H9 (cell line): ENCODE measurements at regions not wholly inside any gene's neighbourhood (a gene's known extent, or its start where the extent isn't known, plus 50 kb on each side); places are given as distances from the start of the nearest gene placed in this dataset.

Source experiments
- DNase-seq: peaks from one replicate; pipeline ENCODE4 v3.0.0-alpha.2; 2017
- H2AFZ ChIP-seq: one replicate; pipeline ENCODE4 v1.6.1; 2013; ENCODE audit warnings: mild to moderate bottlenecking, low read length, control low read depth, moderate library complexity
- H2AK5ac ChIP-seq: 2 replicates; pipeline ENCODE4 v1.6.1; 2013; ENCODE audit warnings: low read length, control low read depth, mixed read lengths; ENCODE audit not compliant: insufficient read length
- H2BK120ac ChIP-seq: one replicate; pipeline ENCODE4 v1.6.1; 2013; ENCODE audit warnings: low read depth, mild to moderate bottlenecking, low read length, control low read depth, inconsistent platforms; ENCODE audit not compliant: poor library complexity, severe bottlenecking
- H2BK12ac ChIP-seq: 2 replicates; pipeline ENCODE4 v1.6.1; 2013; ENCODE audit warnings: low read length, control low read depth, mixed read lengths, low read depth; ENCODE audit not compliant: insufficient read length
- H2BK15ac ChIP-seq: 2 replicates; pipeline ENCODE4 v1.6.1; 2013; ENCODE audit warnings: low read depth, low read length, control low read depth
- H2BK20ac ChIP-seq: one replicate; pipeline ENCODE4 v1.6.1; 2013; ENCODE audit warnings: low read depth, mild to moderate bottlenecking, low read length, control low read depth, inconsistent platforms; ENCODE audit not compliant: poor library complexity, severe bottlenecking
- H2BK5ac ChIP-seq: 2 replicates; pipeline ENCODE4 v1.6.1; 2013; ENCODE audit warnings: low read length, control low read depth, mixed read lengths; ENCODE audit not compliant: insufficient read length
- H3K14ac ChIP-seq: 2 replicates; pipeline ENCODE4 v1.6.1; 2013; ENCODE audit warnings: low read length, control low read depth; ENCODE audit not compliant: insufficient read depth
- H3K18ac ChIP-seq: 2 replicates; pipeline ENCODE4 v1.6.1; 2013; ENCODE audit warnings: low read depth, mild to moderate bottlenecking, mixed read lengths, low read length, control low read depth; ENCODE audit not compliant: insufficient read length
- H3K23ac ChIP-seq: 2 replicates; pipeline ENCODE4 v1.6.1; 2013; ENCODE audit warnings: low read length, control low read depth, mixed read lengths, low read depth; ENCODE audit not compliant: insufficient read length
- H3K23me2 ChIP-seq: 2 replicates; pipeline ENCODE4 v1.6.1; 2013; ENCODE audit warnings: low read depth, mild to moderate bottlenecking, mixed read lengths, low read length, control low read depth; ENCODE audit not compliant: insufficient read length, poor library complexity, severe bottlenecking
- H3K27ac ChIP-seq: 2 replicates; pipeline ENCODE4 v1.5.1; 2013; ENCODE audit warnings: low read length, control low read depth, mixed read lengths, low read depth; ENCODE audit not compliant: insufficient read length
- H3K27me3 ChIP-seq: 2 replicates; pipeline ENCODE4 v1.6.1; 2013; ENCODE audit warnings: low read length, control low read depth, inconsistent platforms; ENCODE audit not compliant: insufficient read depth
- H3K4ac ChIP-seq: 2 replicates; pipeline ENCODE4 v1.6.1; 2013; ENCODE audit warnings: low read depth, mild to moderate bottlenecking, control low read depth, inconsistent platforms, low read length, moderate library complexity
- H3K4me1 ChIP-seq: 2 replicates; pipeline ENCODE4 v1.6.1; 2013; ENCODE audit warnings: low read length, control low read depth, inconsistent platforms; ENCODE audit not compliant: insufficient read depth
- H3K4me2 ChIP-seq: 2 replicates; pipeline ENCODE4 v1.6.1; 2013; ENCODE audit warnings: low read length, control low read depth, mixed read lengths; ENCODE audit not compliant: insufficient read length, insufficient read depth
- H3K56ac ChIP-seq: 2 replicates; pipeline ENCODE4 v1.6.1; 2013; ENCODE audit warnings: low read depth, mild to moderate bottlenecking, mixed read lengths, low read length, control low read depth; ENCODE audit not compliant: insufficient read length
- H3K79me1 ChIP-seq: 2 replicates; pipeline ENCODE4 v1.6.1; 2013; ENCODE audit warnings: low read depth, mild to moderate bottlenecking, moderate library complexity, low read length, control low read depth, inconsistent platforms; ENCODE audit not compliant: insufficient read depth, poor library complexity, severe bottlenecking
- H3K79me2 ChIP-seq: 2 replicates; pipeline ENCODE4 v1.6.1; 2013; ENCODE audit warnings: low read length, control low read depth, inconsistent platforms; ENCODE audit not compliant: insufficient read depth
- H3K9ac ChIP-seq: 2 replicates; pipeline ENCODE4 v1.6.1; 2013; ENCODE audit warnings: low read length, control low read depth, mixed read lengths; ENCODE audit not compliant: insufficient read length; ENCODE audit errors: extremely low read depth
- H3K9me3 ChIP-seq: one replicate; pipeline ENCODE4 v1.6.1; 2013; ENCODE audit warnings: low read depth, low read length, inconsistent platforms; ENCODE audit not compliant: control insufficient read depth
- H3T11ph ChIP-seq: one replicate; pipeline ENCODE4 v1.6.1; 2013; ENCODE audit warnings: mild to moderate bottlenecking, low read length, control low read depth, inconsistent platforms
- H4K20me1 ChIP-seq: one replicate; pipeline ENCODE4 v1.6.1; 2013; ENCODE audit not compliant: control insufficient read depth, insufficient read length, insufficient read depth
- H4K5ac ChIP-seq: 2 replicates; pipeline ENCODE4 v1.6.1; 2013; ENCODE audit warnings: low read depth, mild to moderate bottlenecking, mixed read lengths, low read length, control low read depth; ENCODE audit not compliant: insufficient read length
- H4K8ac ChIP-seq: replicated peaks from 2 replicates; pipeline ENCODE4 v1.6.1; 2013; ENCODE audit warnings: low read length, control low read depth, mixed read lengths, low read depth; ENCODE audit not compliant: insufficient read length
- H4K91ac ChIP-seq: 2 replicates; pipeline ENCODE4 v1.6.1; 2013; ENCODE audit warnings: low read depth, mild to moderate bottlenecking, moderate library complexity, mixed read lengths, low read length, control low read depth; ENCODE audit not compliant: insufficient read length
- H3K27ac Mint-ChIP-seq, 3 experiments: 2 replicates in 2 of 3; 3 replicates in 1 of 3; pipeline ENCODE4 v1.8.0; 2020 to 2021; ENCODE audit warnings: mixed read lengths in 3 of 3, mild to moderate bottlenecking in 1 of 3, moderate library complexity in 1 of 3
- H3K27me3 Mint-ChIP-seq: 2 replicates; pipeline ENCODE4 v1.8.0; 2021; ENCODE audit warnings: low read depth, mild to moderate bottlenecking, moderate library complexity, mixed read lengths
- H3K36me3 Mint-ChIP-seq, 3 experiments: 2 replicates in 2 of 3; 3 replicates in 1 of 3; pipeline ENCODE4 v1.8.0; 2020 to 2021; ENCODE audit warnings: low read depth in 3 of 3, mixed read lengths in 3 of 3; ENCODE audit not compliant: insufficient read depth in 1 of 3
- H3K4me1 Mint-ChIP-seq, 2 experiments: 2 replicates each; pipeline ENCODE4 v1.8.0; 2020; ENCODE audit warnings: mixed read lengths in 2 of 2
- H3K4me3 Mint-ChIP-seq, 2 experiments: 2 replicates in 1 of 2; 3 replicates in 1 of 2; pipeline ENCODE4 v1.8.0; 2020 to 2021; ENCODE audit warnings: mild to moderate bottlenecking in 2 of 2, mixed read lengths in 2 of 2, moderate library complexity in 1 of 2
- H3K9me3 Mint-ChIP-seq, 2 experiments: 2 replicates in 1 of 2; 3 replicates in 1 of 2; pipeline ENCODE4 v1.8.0; 2020; ENCODE audit warnings: mild to moderate bottlenecking in 2 of 2, mixed read lengths in 2 of 2, moderate library complexity in 1 of 2
- WGBS: extraction: QIAGEN DNeasy Blood & Tissue Kit; methylation state at CpG from one replicate; pipeline ENCODE4 v1.1.7; 2013; ENCODE audit warnings: missing lambda C conversion rate, low lambda C conversion rate, mixed read lengths; ENCODE audit not compliant: insufficient read length; ENCODE audit errors: extremely low coverage; 5-methylcytosine and 5-hydroxymethylcytosine counted together
- TF ChIP-seq, protein P1 (sequence below): fragments of 200-600 bp; sonication (generic); conservative IDR thresholded peaks from 3 replicates; pipeline ENCODE4 v1.8.0; 2021; ENCODE audit warnings: antibody characterized with exemption, mild to moderate bottlenecking

DNA sequence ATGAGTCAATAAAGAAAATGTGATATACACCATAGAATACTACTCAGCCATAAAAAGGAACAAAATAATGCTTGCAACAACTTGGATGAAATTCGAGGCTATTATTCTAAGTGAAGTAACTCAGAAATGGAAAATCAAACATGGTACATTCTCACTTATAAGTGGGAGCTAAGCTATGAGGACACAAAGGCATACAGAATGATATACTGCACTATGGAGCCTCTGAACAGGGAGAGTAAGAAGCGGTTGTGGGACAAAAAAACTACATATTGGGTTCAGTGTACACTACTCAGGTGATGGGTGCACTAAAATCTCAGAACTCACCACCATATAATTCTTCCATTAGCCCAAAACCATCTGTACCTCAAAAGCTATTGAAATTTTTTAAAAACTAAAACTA is 68.8 kb upstream of the AKAP13 start:
- Histone ChIP-seq H3K79me2 (no peaks in the 10 kb centered on the region), H2BK120ac (no peak overlapping the region), H3K14ac (no peak overlapping the region), H3K18ac (no peak overlapping the region), H4K91ac (no peak overlapping the region), H3K9ac (no peak overlapping the region), H3K4me1 (peaks cover 5% of the 10 kb centered on the region; the same call in 1 of the 2 replicates), H3K4me2 (no peak overlapping the region), H3K27ac (no peak overlapping the region), H4K20me1 (no peaks in the 10 kb centered on the region), H3K56ac (no peak overlapping the region), H4K8ac (no peak overlapping the region), H3K4ac (no peak overlapping the region), H3K27me3 (no peaks in the 10 kb centered on the region), H4K5ac (no peak overlapping the region), H3T11ph (no peak overlapping the region), H3K23me2 (no peaks in the 10 kb centered on the region), H2AFZ (no peak overlapping the region), H3K9me3 (no peaks in the 10 kb centered on the region), H2BK12ac (no peak overlapping the region), H3K23ac (no peak overlapping the region), H2BK5ac (no peak overlapping the region), H2BK15ac (no peak overlapping the region), H3K79me1 (no peaks in the 10 kb centered on the region), H2AK5ac (no peak overlapping the region), H2BK20ac (no peak overlapping the region)
- no peak for DNase-seq
- TF ChIP-seq, protein P1, sequence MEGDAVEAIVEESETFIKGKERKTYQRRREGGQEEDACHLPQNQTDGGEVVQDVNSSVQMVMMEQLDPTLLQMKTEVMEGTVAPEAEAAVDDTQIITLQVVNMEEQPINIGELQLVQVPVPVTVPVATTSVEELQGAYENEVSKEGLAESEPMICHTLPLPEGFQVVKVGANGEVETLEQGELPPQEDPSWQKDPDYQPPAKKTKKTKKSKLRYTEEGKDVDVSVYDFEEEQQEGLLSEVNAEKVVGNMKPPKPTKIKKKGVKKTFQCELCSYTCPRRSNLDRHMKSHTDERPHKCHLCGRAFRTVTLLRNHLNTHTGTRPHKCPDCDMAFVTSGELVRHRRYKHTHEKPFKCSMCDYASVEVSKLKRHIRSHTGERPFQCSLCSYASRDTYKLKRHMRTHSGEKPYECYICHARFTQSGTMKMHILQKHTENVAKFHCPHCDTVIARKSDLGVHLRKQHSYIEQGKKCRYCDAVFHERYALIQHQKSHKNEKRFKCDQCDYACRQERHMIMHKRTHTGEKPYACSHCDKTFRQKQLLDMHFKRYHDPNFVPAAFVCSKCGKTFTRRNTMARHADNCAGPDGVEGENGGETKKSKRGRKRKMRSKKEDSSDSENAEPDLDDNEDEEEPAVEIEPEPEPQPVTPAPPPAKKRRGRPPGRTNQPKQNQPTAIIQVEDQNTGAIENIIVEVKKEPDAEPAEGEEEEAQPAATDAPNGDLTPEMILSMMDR = no peak
- H3K4me1 Mint-ChIP-seq = peaks cover 9 to 14% of the 10 kb centered on the region in 2 experiments
- no peak overlapping the region for H3K27ac Mint-ChIP-seq
- no peak overlapping the region for H3K4me3 Mint-ChIP-seq
- H3K9me3 Mint-ChIP-seq = no peaks in the 10 kb centered on the region; a peak in 2 of 5 replicates
- no peaks in the 10 kb centered on the region for H3K36me3 Mint-ChIP-seq
- no CpG with 5 or more reads among the region's 2 CpGs for WGBS
- H3K27me3 Mint-ChIP-seq = peaks cover 7% of the 10 kb centered on the region; the same call in 1 of the 2 replicates
